Neuronal stem cell (in vitro differentiated cells): ENCODE measurements at regions not wholly inside any gene's neighbourhood (a gene's known extent, or its start where the extent isn't known, plus 50 kb on each side); places are given as distances from the start of the nearest gene placed in this dataset.
"Not testable (repeated sequence)": the region's sequence is repeated elsewhere in the genome, so short reads cannot be mapped to it uniquely, and the experiment has no call there.

Experiments
- DNase-seq: peaks from one replicate; pipeline ENCODE4 v3.0.0-alpha.2; 2013; ENCODE audit warnings: low spot score
- H2AFZ ChIP-seq: one replicate; pipeline ENCODE4 v1.6.1; 2013; ENCODE audit warnings: mild to moderate bottlenecking, low read length, inconsistent platforms
- H2AK5ac ChIP-seq: 2 replicates; pipeline ENCODE4 v1.6.1; 2013; ENCODE audit warnings: low read depth, mild to moderate bottlenecking, inconsistent platforms, low read length, moderate library complexity, mixed read lengths
- H2BK120ac ChIP-seq: 2 replicates; pipeline ENCODE4 v1.6.1; 2013; ENCODE audit warnings: low read depth, mild to moderate bottlenecking, inconsistent platforms, low read length, moderate library complexity, mixed read lengths
- H2BK12ac ChIP-seq: one replicate; pipeline ENCODE4 v1.6.1; 2013; ENCODE audit warnings: low read length, inconsistent platforms
- H2BK15ac ChIP-seq: 2 replicates; pipeline ENCODE4 v1.6.1; 2013; ENCODE audit warnings: mild to moderate bottlenecking, low read length, inconsistent platforms, mixed read lengths
- H2BK5ac ChIP-seq: one replicate; pipeline ENCODE4 v1.6.1; 2013; ENCODE audit warnings: inconsistent platforms, mild to moderate bottlenecking, low read length, moderate library complexity
- H3K14ac ChIP-seq: one replicate; pipeline ENCODE4 v1.6.1; 2013; ENCODE audit warnings: low read length, inconsistent platforms
- H3K18ac ChIP-seq: 2 replicates; pipeline ENCODE4 v1.6.1; 2013; ENCODE audit warnings: low read length, inconsistent platforms
- H3K23ac ChIP-seq: 2 replicates; pipeline ENCODE4 v1.6.1; 2013; ENCODE audit warnings: low read depth, mild to moderate bottlenecking, mixed read lengths, low read length, inconsistent platforms; ENCODE audit not compliant: poor library complexity
- H3K27ac ChIP-seq: replicated peaks from 3 replicates; pipeline ENCODE4 v1.5.1; 2013; ENCODE audit warnings: low read length, inconsistent platforms
- H3K27me3 ChIP-seq, 3 experiments: 2 replicates each; pipeline ENCODE4 v1.6.1; 2013; ENCODE audit warnings: low read length in 3 of 3, mild to moderate bottlenecking in 2 of 3, inconsistent platforms in 1 of 3, low read depth in 1 of 3, mixed read lengths in 1 of 3, moderate library complexity in 1 of 3; ENCODE audit not compliant: control insufficient read depth in 3 of 3, insufficient read depth in 3 of 3
- H3K36me3 ChIP-seq, 2 donors: replicated peaks in 1 of 2; 2 replicates each; pipeline ENCODE4 v1.6.1; 2013; ENCODE audit warnings: low read length in 2 of 2; ENCODE audit not compliant: control insufficient read depth in 2 of 2, insufficient read depth in 2 of 2
- H3K4ac ChIP-seq: 2 replicates; pipeline ENCODE4 v1.6.1; 2013; ENCODE audit warnings: inconsistent platforms, mild to moderate bottlenecking, low read length, moderate library complexity
- H3K4me1 ChIP-seq, 2 donors: 1 replicate in 1 of 2; 2 replicates in 1 of 2; pipeline ENCODE4 v1.6.1; 2013; ENCODE audit warnings: low read length in 2 of 2, low read depth in 1 of 2; ENCODE audit not compliant: control insufficient read depth in 2 of 2, insufficient read depth in 1 of 2
- H3K4me2 ChIP-seq: one replicate; pipeline ENCODE4 v1.6.1; 2013; ENCODE audit warnings: mild to moderate bottlenecking, low read length, inconsistent platforms; ENCODE audit not compliant: insufficient read depth, poor library complexity, severe bottlenecking
- H3K4me3 ChIP-seq, 2 donors: 2 replicates each; pipeline ENCODE4 v1.5.1; 2013; ENCODE audit warnings: low read length in 2 of 2, mild to moderate bottlenecking in 2 of 2, inconsistent platforms in 1 of 2, moderate library complexity in 1 of 2
- H3K79me1 ChIP-seq: one replicate; pipeline ENCODE4 v1.6.1; 2013; ENCODE audit warnings: low read depth, mild to moderate bottlenecking, inconsistent platforms, low read length, moderate library complexity
- H3K9ac ChIP-seq: one replicate; pipeline ENCODE4 v1.6.1; 2013; ENCODE audit warnings: mild to moderate bottlenecking, low read depth, low read length, inconsistent platforms; ENCODE audit not compliant: poor library complexity
- H3K9me3 ChIP-seq, 2 donors: replicated peaks in 1 of 2; 2 replicates each; pipeline versions ENCODE3 to v1.6.1; 2013; ENCODE audit warnings: low read length in 2 of 2, mild to moderate bottlenecking in 2 of 2, inconsistent platforms in 1 of 2, low read depth in 1 of 2, mixed read lengths in 1 of 2, moderate library complexity in 1 of 2; ENCODE audit not compliant: control insufficient read depth in 2 of 2, insufficient read depth in 1 of 2
- H4K8ac ChIP-seq: one replicate; pipeline ENCODE4 v1.6.1; 2013; ENCODE audit warnings: low read depth, mild to moderate bottlenecking, inconsistent platforms, low read length, moderate library complexity
- H4K91ac ChIP-seq: one replicate; pipeline ENCODE4 v1.6.1; 2013; ENCODE audit warnings: low read length, low read depth, mild to moderate bottlenecking, inconsistent platforms; ENCODE audit not compliant: poor library complexity
- WGBS, 2 donors: extraction: QIAGEN DNeasy Blood & Tissue Kit; methylation state at CpG; one replicate each; pipeline ENCODE4 v1.1.7; 2013; ENCODE audit warnings: missing lambda C conversion rate in 2 of 2, mixed read lengths in 1 of 2; ENCODE audit not compliant: insufficient read length in 2 of 2, insufficient replicate concordance in 1 of 2; ENCODE audit errors: extremely low coverage in 2 of 2; 5-methylcytosine and 5-hydroxymethylcytosine counted together

GRCh38 chr15:20310603-20311002 lies 231.0 kb downstream of the GOLGA6L6 start:
- Histone ChIP-seq H3K18ac (no peak overlapping the region), H4K8ac (no peak overlapping the region), H3K4me3 (no peak overlapping the region), H2BK5ac (no peak overlapping the region), H3K27me3 (no peaks in the 10 kb centered on the region), H2AFZ (no peak overlapping the region), H3K36me3 (no peaks in the 10 kb centered on the region), H4K91ac (no peak overlapping the region), H3K4me1 (no peaks in the 10 kb centered on the region), H2AK5ac (no peak overlapping the region), H3K23ac (no peak overlapping the region), H3K9ac (no peak overlapping the region), H3K4ac (no peak overlapping the region), H2BK12ac (no peak overlapping the region), H3K79me1 (no peaks in the 10 kb centered on the region), H2BK120ac (no peak overlapping the region), H3K4me2 (no peak overlapping the region), H3K14ac (no peak overlapping the region), H3K9me3 (no peaks in the 10 kb centered on the region), H2BK15ac (no peak overlapping the region), H3K27ac (no peak overlapping the region)
- no peak for DNase-seq

DNA sequence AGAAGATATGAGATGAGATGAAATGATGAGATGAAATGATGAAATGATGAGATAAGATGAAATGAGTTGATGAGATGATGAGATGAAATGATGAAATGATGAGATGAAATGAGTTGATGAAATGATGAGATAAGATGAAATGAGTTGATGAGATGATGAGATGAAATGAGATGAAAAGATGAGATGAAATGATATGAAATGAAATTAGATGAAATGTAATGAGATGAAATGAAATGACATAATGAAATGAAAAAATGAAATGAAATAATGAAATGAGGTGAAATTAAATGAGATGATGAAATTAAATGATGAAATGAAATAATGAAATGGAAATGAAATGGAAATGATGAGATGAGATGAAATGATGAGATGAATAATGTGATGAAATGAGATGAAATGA lies 231.6 kb downstream of the GOLGA6L6 start:
- H3K14ac ChIP-seq, H3K36me3 ChIP-seq, H4K8ac ChIP-seq, H2BK12ac ChIP-seq, H3K9me3 ChIP-seq, H2BK5ac ChIP-seq, H3K4ac ChIP-seq, H2AFZ ChIP-seq, H3K23ac ChIP-seq, H4K91ac ChIP-seq, H3K9ac ChIP-seq, H3K4me1 ChIP-seq, H3K18ac ChIP-seq, H2AK5ac ChIP-seq, DNase-seq, H3K27ac ChIP-seq, H2BK120ac ChIP-seq, H3K4me2 ChIP-seq, H3K79me1 ChIP-seq, H3K27me3 ChIP-seq, H3K4me3 ChIP-seq, H2BK15ac ChIP-seq: not testable (repeated sequence)

DNA sequence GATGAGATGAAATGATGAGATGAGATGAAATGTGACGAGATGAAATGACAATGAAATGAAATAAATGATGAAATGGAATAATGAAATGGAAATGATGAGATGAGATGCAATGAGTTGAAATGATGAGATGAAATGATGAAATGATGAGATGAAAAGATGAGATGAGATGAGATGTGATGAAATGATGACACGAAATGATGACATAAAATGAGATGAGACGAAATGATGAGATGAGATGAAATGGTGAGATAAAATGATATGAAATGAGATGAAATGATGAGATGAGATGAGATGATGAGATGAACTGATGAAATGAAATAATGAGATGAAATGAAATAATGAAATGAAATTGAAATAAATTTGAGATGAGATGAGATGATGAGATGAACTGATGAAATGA lies 232.2 kb downstream of the GOLGA6L6 start:
- 100% methylated on average over 3 of the region's 3 CpGs for WGBS, 2 donors
- H2BK120ac ChIP-seq = not testable (repeated sequence)

DNA sequence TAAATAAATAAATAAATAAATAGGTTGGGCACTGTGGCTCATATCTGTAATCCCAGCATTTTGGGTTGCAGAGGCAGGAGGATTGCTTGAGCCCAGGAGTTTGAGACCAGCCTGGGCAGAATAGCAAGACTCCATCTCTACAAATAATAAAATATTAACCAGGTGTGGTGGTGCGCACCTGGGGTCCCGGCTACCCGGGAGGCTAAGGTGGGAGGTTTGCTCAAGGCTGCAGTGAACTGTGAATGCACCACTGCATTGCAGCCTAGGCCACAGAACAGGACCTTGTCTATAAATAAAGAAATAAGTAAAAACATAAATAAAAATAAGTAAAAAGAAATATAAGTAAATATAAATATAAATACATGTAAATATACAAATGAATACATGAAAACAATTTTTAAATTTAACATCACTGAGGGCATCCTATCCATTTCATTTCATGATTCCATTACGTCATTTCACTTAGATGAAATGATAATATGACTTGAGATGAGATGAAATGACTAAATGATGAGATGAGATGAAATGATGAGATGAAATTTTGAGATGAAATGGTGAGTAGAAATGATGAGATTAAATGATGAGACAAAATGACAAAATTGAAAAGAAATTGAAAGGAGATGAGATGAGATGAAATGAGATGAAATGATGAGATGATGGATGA lies 233.4 kb downstream of the GOLGA6L6 start:
- not testable (repeated sequence) for DNase-seq, H2BK12ac ChIP-seq, H3K9ac ChIP-seq, H2AFZ ChIP-seq, H4K8ac ChIP-seq, H2BK5ac ChIP-seq, H2AK5ac ChIP-seq, H3K4me2 ChIP-seq, H2BK15ac ChIP-seq, H3K4me1 ChIP-seq, H3K27ac ChIP-seq, H3K4me3 ChIP-seq, H3K36me3 ChIP-seq, H2BK120ac ChIP-seq, H3K9me3 ChIP-seq, H3K79me1 ChIP-seq, H4K91ac ChIP-seq, H3K4ac ChIP-seq, H3K23ac ChIP-seq, H3K27me3 ChIP-seq, H3K14ac ChIP-seq, H3K18ac ChIP-seq
- WGBS, 2 donors = no CpG with 5 or more reads among the region's 4 CpGs

More for the DNA sequence above, 232.2 kb downstream of the GOLGA6L6 start:
- not testable (repeated sequence) for H3K27ac ChIP-seq, H3K9ac ChIP-seq, H2BK5ac ChIP-seq, H2AFZ ChIP-seq, H3K27me3 ChIP-seq, H3K4ac ChIP-seq, H3K4me3 ChIP-seq, H3K36me3 ChIP-seq, H3K14ac ChIP-seq, H4K91ac ChIP-seq, H3K79me1 ChIP-seq, H3K9me3 ChIP-seq, H2BK12ac ChIP-seq, DNase-seq, H3K4me2 ChIP-seq, H2AK5ac ChIP-seq, H4K8ac ChIP-seq, H3K4me1 ChIP-seq, H3K23ac ChIP-seq, H2BK15ac ChIP-seq, H3K18ac ChIP-seq
